AG10803 (cell line): ENCODE measurements at regions not wholly inside any gene's neighbourhood (a gene's known extent, or its start where the extent isn't known, plus 50 kb on each side); places are given as distances from the start of the nearest gene placed in this dataset.

Experiments used
- DNase-seq: peaks from one replicate; pipeline ENCODE4 v3.0.0; 2010; ENCODE audit warnings: low read depth
- H3K4me3 ChIP-seq: 2 replicates; pipeline ENCODE4 v1.5.1; 2011; ENCODE audit warnings: mild to moderate bottlenecking, low read length, control low read depth
- TF ChIP-seq, protein P1 (sequence below): conservative IDR thresholded peaks from 2 replicates; pipeline ENCODE4 v1.5.1; 2011; ENCODE audit warnings: mild to moderate bottlenecking, low read length, control low read depth, inconsistent platforms

GRCh38 chr6:21734204-21734603 lies 140.7 kb downstream of the SOX4 start:
- no peak for DNase-seq
- H3K4me3 ChIP-seq: no peak overlapping the region
- TF ChIP-seq, protein P1, sequence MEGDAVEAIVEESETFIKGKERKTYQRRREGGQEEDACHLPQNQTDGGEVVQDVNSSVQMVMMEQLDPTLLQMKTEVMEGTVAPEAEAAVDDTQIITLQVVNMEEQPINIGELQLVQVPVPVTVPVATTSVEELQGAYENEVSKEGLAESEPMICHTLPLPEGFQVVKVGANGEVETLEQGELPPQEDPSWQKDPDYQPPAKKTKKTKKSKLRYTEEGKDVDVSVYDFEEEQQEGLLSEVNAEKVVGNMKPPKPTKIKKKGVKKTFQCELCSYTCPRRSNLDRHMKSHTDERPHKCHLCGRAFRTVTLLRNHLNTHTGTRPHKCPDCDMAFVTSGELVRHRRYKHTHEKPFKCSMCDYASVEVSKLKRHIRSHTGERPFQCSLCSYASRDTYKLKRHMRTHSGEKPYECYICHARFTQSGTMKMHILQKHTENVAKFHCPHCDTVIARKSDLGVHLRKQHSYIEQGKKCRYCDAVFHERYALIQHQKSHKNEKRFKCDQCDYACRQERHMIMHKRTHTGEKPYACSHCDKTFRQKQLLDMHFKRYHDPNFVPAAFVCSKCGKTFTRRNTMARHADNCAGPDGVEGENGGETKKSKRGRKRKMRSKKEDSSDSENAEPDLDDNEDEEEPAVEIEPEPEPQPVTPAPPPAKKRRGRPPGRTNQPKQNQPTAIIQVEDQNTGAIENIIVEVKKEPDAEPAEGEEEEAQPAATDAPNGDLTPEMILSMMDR: no peak

GRCh38 chr6:21738180-21739094 lies 144.9 kb downstream of the SOX4 start:
- TF ChIP-seq, protein P1: no peak
- H3K4me3 ChIP-seq: no peak overlapping the region
- no peak for DNase-seq

- DNase-seq: no peak
- H3K4me3 ChIP-seq: no peak overlapping the region
- TF ChIP-seq, protein P1: no peak
Measured at GRCh38 chr6:21739241-21739640, 145.7 kb downstream of the SOX4 start.

DNA sequence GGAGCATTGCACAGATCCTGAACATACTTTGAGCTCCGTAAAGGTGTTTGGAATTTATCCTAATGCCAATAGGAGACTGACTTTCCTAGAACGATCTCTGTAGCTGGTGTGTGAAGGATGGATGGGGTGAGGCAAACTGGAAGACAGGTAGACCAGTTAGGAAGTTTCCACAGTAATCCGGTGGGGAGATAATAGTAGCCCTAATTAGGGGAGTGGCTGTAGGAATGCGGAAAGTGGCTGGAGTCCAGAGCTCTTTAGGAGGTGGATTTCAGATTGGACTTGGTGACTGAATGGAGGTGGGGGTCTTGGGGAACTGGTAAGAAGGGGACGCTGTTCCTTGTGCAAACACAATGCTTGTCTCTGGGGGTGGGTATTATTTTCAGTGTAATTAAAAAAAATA lies 146.3 kb downstream of the SOX4 start:
- no peak overlapping the region for H3K4me3 ChIP-seq
- TF ChIP-seq, protein P1: no peak
- no peak for DNase-seq

- TF ChIP-seq, protein P1: no peak
- DNase-seq: peak; percentile 33
- no peak overlapping the region for H3K4me3 ChIP-seq
Measured at GRCh38 chr6:21740376-21741124, 147.0 kb downstream of the SOX4 start.

DNA sequence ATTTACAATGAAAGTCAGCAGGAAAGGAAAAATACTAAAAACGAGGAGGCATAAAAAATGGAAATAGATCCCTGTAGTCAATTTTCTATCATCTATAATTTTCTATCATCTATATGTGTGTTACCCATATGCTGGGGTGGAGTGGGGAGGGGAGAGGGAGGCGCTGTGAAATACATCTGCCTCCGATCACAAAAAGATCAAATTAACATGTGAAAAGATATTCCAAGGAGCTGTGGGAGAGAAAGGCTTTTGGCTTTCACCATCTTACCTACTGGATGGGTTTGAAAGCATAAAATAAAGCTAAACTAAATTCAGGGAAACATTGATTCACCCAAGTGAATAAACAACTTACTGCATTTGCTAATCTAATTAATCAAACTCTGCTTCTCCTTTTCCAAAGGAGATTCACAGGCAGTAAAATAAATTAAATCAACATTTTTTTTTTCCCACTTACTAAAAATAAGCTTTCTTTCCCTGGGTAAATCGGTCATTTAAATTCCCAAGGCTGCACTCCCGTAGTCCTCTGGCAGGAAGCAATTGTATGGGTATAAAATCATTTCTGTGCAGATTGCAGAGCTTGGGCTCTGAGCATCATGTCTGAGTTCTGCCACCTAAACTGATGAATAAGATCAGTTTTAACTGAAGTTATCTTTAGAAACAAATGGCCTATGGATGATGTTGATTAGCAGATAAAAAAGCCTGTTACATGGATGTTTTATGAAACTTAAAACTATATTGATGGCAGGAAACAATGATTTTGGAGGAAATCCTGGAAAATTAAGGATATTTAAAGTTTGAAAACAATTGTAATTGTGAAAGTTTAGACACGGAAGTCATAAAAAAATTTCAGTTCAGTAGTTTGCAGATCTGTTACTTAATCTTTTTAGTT lies 147.9 kb downstream of the SOX4 start:
- no peak for DNase-seq
- TF ChIP-seq, protein P1: no peak
- H3K4me3 ChIP-seq: no peak overlapping the region
